SU-DHL-6 (cell line): ENCODE measurements at regions not wholly inside any gene's neighbourhood (a gene's known extent, or its start where the extent isn't known, plus 50 kb on each side); places are given as distances from the start of the nearest gene placed in this dataset.

Experiments
- EZH2phosphoT487 ChIP-seq: fragments of 200-600 bp; sonication (generic), shearing (Covaris generic); conservative IDR thresholded peaks from 2 replicates; pipeline ENCODE4 v1.6.1; 2018; ENCODE audit warnings: mild to moderate bottlenecking, antibody characterized with exemption, low read length, moderate library complexity, mixed read lengths
- TF ChIP-seq, protein P1 (sequence below): fragments of 200-600 bp; sonication (generic); IDR thresholded peaks from one replicate; pipeline ENCODE4 v1.5.1; 2017; ENCODE audit warnings: antibody characterized with exemption, mild to moderate bottlenecking, low read length, moderate library complexity; ENCODE audit not compliant: insufficient read depth, poor library complexity, severe bottlenecking

- TF ChIP-seq, protein P1, sequence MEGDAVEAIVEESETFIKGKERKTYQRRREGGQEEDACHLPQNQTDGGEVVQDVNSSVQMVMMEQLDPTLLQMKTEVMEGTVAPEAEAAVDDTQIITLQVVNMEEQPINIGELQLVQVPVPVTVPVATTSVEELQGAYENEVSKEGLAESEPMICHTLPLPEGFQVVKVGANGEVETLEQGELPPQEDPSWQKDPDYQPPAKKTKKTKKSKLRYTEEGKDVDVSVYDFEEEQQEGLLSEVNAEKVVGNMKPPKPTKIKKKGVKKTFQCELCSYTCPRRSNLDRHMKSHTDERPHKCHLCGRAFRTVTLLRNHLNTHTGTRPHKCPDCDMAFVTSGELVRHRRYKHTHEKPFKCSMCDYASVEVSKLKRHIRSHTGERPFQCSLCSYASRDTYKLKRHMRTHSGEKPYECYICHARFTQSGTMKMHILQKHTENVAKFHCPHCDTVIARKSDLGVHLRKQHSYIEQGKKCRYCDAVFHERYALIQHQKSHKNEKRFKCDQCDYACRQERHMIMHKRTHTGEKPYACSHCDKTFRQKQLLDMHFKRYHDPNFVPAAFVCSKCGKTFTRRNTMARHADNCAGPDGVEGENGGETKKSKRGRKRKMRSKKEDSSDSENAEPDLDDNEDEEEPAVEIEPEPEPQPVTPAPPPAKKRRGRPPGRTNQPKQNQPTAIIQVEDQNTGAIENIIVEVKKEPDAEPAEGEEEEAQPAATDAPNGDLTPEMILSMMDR, result no peak
- no peak for TF ChIP-seq EZH2phosphoT487
Measured at GRCh38 chr2:185241556-185241955, 497.0 kb upstream of the FSIP2 start.
